ENCODE measurements at regions not wholly inside any gene's neighbourhood (a gene's known extent, or its start where the extent isn't known, plus 50 kb on each side); places are given as distances from the start of the nearest gene placed in this dataset.

GRCh38 chr15:66943456-66944095 is 121.8 kb upstream of the SMAD3 start (continued):
- TF ChIP-seq RAD21 (CRISPR knock-in tag; conservative IDR thresholded peaks at IDR 0.05 in 1 of 2, IDR thresholded peaks at IDR 0.05 in 1 of 2) (peak in 1 of 2 experiments; percentile 49; a peak in 2 of 4 replicates), IRF2 (CRISPR knock-in tag; IDR thresholded peaks at IDR 0.05) (no peak), BCL6 (CRISPR knock-in tag; IDR thresholded peaks at IDR 0.05) (no peak), EGR1 (conservative IDR thresholded peaks at IDR 0.05) (no peak), MCM5 (IDR thresholded peaks at IDR 0.05; ENCODE audit: low read depth) (no peak), ETV1 (tag; conservative IDR thresholded peaks at IDR 0.05; ENCODE audit: low read depth) (no peak), ATF1 (CRISPR knock-in tag; IDR thresholded peaks at IDR 0.05) (no peak), ATF1 (tag; IDR thresholded peaks at IDR 0.05) (no peak), EP300 (IDR thresholded peaks at IDR 0.05; ENCODE audit: low read length) (no peak), PCBP2 (IDR thresholded peaks at IDR 0.05; ENCODE audit: low read depth, low read length, poor library complexity, severe bottlenecking) (no peak), RERE (CRISPR knock-in tag; IDR thresholded peaks at IDR 0.05; ENCODE audit: borderline replicate concordance) (no peak), CHD1 (IDR thresholded peaks at IDR 0.05; ENCODE audit: low read length) (no peak), CTCF (IDR thresholded peaks at IDR 0.05 in 2 of 3, conservative IDR thresholded peaks at IDR 0.05 in 1 of 3; ENCODE audit: insufficient read depth in 2 of 3, low read depth in 1 of 3, low read length in 3 of 3) (peak; percentile 25 to 57 (median 32); a peak in 3 of 6 replicates)
